Stomach (tissue), 4 donors: ENCODE measurements at regions not wholly inside any gene's neighbourhood (a gene's known extent, or its start where the extent isn't known, plus 50 kb on each side); places are given as distances from the start of the nearest gene placed in this dataset.

Experiments
- CTCF ChIP-seq, 7 experiments: fragments of 450-650 bp in 4 of 7; fragments of 200-600 bp in 3 of 7; sonication (generic) in 3 of 7; IDR thresholded peaks; one replicate each; pipeline ENCODE4 v1.5.1; 2016 to 2019; ENCODE audit warnings: antibody characterized with exemption in 7 of 7, control low read depth in 2 of 7, mild to moderate bottlenecking in 1 of 7
- EP300 ChIP-seq: sonication (generic); formaldehyde crosslinking; IDR thresholded peaks from one replicate; pipeline ENCODE4 v1.6.1; 2017; ENCODE audit warnings: antibody characterized with exemption
- POLR2A ChIP-seq, 4 donors: fragments of 450-650 bp; IDR thresholded peaks; one replicate each; pipeline ENCODE4 v1.6.1; 2016; ENCODE audit warnings: antibody characterized with exemption in 4 of 4, control low read depth in 2 of 4, mild to moderate bottlenecking in 1 of 4, moderate library complexity in 1 of 4

GRCh38 chr16:9441012-9441411 is 349.6 kb downstream of the HAPSTR1 start:
- TF ChIP-seq CTCF (IDR thresholded peaks at IDR 0.05) (no peak), EP300 (no peak), POLR2A (IDR thresholded peaks at IDR 0.05) (no peak)
